ENCODE measurements at regions not wholly inside any gene's neighbourhood (a gene's known extent, or its start where the extent isn't known, plus 50 kb on each side); places are given as distances from the start of the nearest gene placed in this dataset.

DNA sequence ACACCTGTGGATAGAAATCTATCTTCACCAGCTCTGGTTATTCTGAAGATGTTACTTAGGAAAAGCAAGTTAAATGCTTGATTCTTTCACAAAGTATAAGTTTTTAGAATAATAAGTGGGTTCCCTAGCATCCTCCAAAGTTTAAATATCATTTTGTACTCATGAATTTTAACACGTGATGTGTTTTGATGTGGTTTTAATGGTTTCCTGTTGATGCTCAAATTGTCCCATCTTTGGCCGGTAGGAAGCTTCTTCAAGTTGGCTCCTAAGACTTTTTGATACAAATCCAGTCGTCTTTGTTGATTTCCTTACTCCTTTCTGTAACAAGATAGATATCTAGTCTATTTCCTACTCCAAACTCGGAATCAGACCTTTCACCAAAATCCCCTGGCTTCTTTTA lies 94.5 kb upstream of the STXBP5 start:
- no peaks in the 10 kb centered on the region for H3K27me3 ChIP-seq (ENCODE audit: control insufficient read depth in 2 of 2, insufficient read depth in 2 of 2, low read length in 2 of 2)
- no peaks in the 10 kb centered on the region for H3K9me3 ChIP-seq (ENCODE audit: control insufficient read depth in 2 of 3, low read length in 3 of 3)
- peak in 7 of 9 donors; percentile 42 to 76 (median 72) for DNase-seq
- ATAC-seq = peak; percentile 22
- H3K4me3 ChIP-seq (ENCODE audit: low read length) = peak overlapping the region; percentile 5
- no peaks in the 10 kb centered on the region for H3K36me3 ChIP-seq (ENCODE audit: control insufficient read depth in 2 of 3, insufficient read depth in 3 of 3, low read length in 3 of 3)
- Mint-ChIP-seq H3K9me3 (peaks cover 0 to 2% (median 0%) of the 10 kb centered on the region in 11 donors), H3K36me3 (peaks cover 0 to 4% (median 0%) of the 10 kb centered on the region in 5 donors), H3K27me3 (no peaks in the 10 kb centered on the region), H3K27ac (peak overlapping the region in 8 of 9 donors; percentile 42 to 91 (median 76)), H3K4me3 (peak overlapping the region in 9 of 10 donors; percentile 34 to 89 (median 65)), H3K4me1 (peaks cover 24 to 71% (median 51%) of the 10 kb centered on the region in 7 donors)
- intact Hi-C loops (cut with micrococcal nuclease) = loop anchor here (1.0 to 10.0 kb wide), 4 partner anchors 93 to 1375 kb away; partner anchors contain the start of gene EPM2A (in 1 of the 2)
- CTCF ChIA-PET = no interaction called here
- POLR2A ChIA-PET = no interaction called here
- peaks cover 20 to 35% of the 10 kb centered on the region in 2 donors for H3K4me1 ChIP-seq (ENCODE audit: control insufficient read depth in 2 of 2, insufficient read depth in 2 of 2, low read length in 2 of 2)
- H3K27ac ChIP-seq (ENCODE audit: low read depth, low read length) = no peak overlapping the region

GRCh38 chr6:147116056-147116455 lies 88.2 kb upstream of the STXBP5 start:
- Histone ChIP-seq H3K36me3 (ENCODE audit: control insufficient read depth in 2 of 3, insufficient read depth in 3 of 3, low read length in 3 of 3) (no peaks in the 10 kb centered on the region), H3K4me3 (ENCODE audit: low read length) (no peak overlapping the region), H3K4me1 (ENCODE audit: control insufficient read depth in 2 of 2, insufficient read depth in 2 of 2, low read length in 2 of 2) (no peaks in the 10 kb centered on the region), H3K27ac (ENCODE audit: low read depth, low read length) (no peak overlapping the region), H3K9me3 (ENCODE audit: control insufficient read depth in 2 of 3, low read length in 3 of 3) (no peaks in the 10 kb centered on the region), H3K27me3 (ENCODE audit: control insufficient read depth in 2 of 2, insufficient read depth in 2 of 2, low read length in 2 of 2) (no peaks in the 10 kb centered on the region)
- H3K4me1 Mint-ChIP-seq = peaks cover 0 to 23% (median 7%) of the 10 kb centered on the region in 7 donors
- intact Hi-C loops (cut with micrococcal nuclease) = loop anchor here in 1 of 2 donors (10.0 kb wide), 1 partner anchor 1381 kb away; the partner anchor contains the start of gene EPM2A
- no peak for DNase-seq
- H3K9me3 Mint-ChIP-seq = peaks cover 0 to 31% (median 10%) of the 10 kb centered on the region in 11 donors
- peaks cover 0 to 17% (median 3%) of the 10 kb centered on the region in 5 donors for H3K36me3 Mint-ChIP-seq
- H3K4me3 Mint-ChIP-seq = no peak overlapping the region
- ChIA-PET POLR2A (no interaction called here), CTCF (no interaction called here)
- no peak overlapping the region for H3K27ac Mint-ChIP-seq
- peaks cover 0 to 4% (median 0%) of the 10 kb centered on the region in 5 donors for H3K27me3 Mint-ChIP-seq
- no peak for ATAC-seq

DNA sequence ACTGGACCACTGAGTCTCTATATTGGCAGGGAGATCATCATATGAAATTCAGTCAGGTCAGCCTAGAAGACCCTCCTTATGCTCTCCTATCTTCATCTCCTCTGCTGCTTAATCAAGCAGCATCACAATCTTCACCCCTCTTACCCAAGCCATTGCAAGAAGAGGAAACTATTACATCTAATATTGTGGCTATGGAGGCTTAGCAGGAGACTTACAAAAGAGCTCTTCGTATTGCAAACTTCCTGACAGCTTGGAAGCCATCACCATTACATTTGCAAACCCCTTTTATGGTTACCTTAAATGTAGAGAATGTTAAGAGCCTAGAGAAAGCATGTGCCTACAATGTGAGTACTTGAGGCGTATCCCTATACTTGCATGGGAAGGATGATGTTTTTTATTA lies 87.2 kb upstream of the STXBP5 start:
- Mint-ChIP-seq H3K4me1 (peaks cover 0 to 15% (median 2%) of the 10 kb centered on the region in 7 donors), H3K27me3 (peaks cover 0 to 4% (median 0%) of the 10 kb centered on the region in 5 donors), H3K9me3 (peaks cover 0 to 31% (median 10%) of the 10 kb centered on the region in 11 donors), H3K4me3 (no peak overlapping the region), H3K27ac (no peak overlapping the region), H3K36me3 (peaks cover 0 to 17% (median 3%) of the 10 kb centered on the region in 5 donors)
- intact Hi-C loops (cut with micrococcal nuclease) = loop anchor here in 1 of 2 donors (10.0 kb wide), 1 partner anchor 1382 kb away; the partner anchor contains the start of gene EPM2A
- Histone ChIP-seq H3K9me3 (ENCODE audit: control insufficient read depth in 2 of 3, low read length in 3 of 3) (no peaks in the 10 kb centered on the region), H3K27me3 (ENCODE audit: control insufficient read depth in 2 of 2, insufficient read depth in 2 of 2, low read length in 2 of 2) (no peaks in the 10 kb centered on the region), H3K4me3 (ENCODE audit: low read length) (no peak overlapping the region), H3K36me3 (ENCODE audit: control insufficient read depth in 2 of 3, insufficient read depth in 3 of 3, low read length in 3 of 3) (no peaks in the 10 kb centered on the region), H3K27ac (ENCODE audit: low read depth, low read length) (no peak overlapping the region), H3K4me1 (ENCODE audit: control insufficient read depth in 2 of 2, insufficient read depth in 2 of 2, low read length in 2 of 2) (no peaks in the 10 kb centered on the region)
- no peak for ATAC-seq
- no peak for DNase-seq
- ChIA-PET CTCF (no interaction called here), POLR2A (interaction anchor here (0.5 kb wide), 1 partner anchor 8 kb away, joined by 3 read pairs; no protein-coding TSS in a partner anchor)

- H3K27me3 Mint-ChIP-seq = peaks cover 0 to 4% (median 0%) of the 10 kb centered on the region in 5 donors
- POLR2A ChIA-PET = no interaction called here
- DNase-seq = no peak
These were observed 86.6 kb upstream of the STXBP5 start for GRCh38 chr6:147117580-147117979.

GRCh38 chr6:147119310-147119709 lies 84.9 kb upstream of the STXBP5 start:
- ChIA-PET CTCF (no interaction called here), POLR2A (no interaction called here)
- Mint-ChIP-seq H3K9me3 (peaks cover 0 to 31% (median 10%) of the 10 kb centered on the region in 11 donors), H3K4me1 (peaks cover 0 to 2% (median 0%) of the 10 kb centered on the region in 7 donors), H3K27ac (no peak overlapping the region), H3K4me3 (peak overlapping the region in 1 of 10 donors; percentile 5), H3K36me3 (peaks cover 0 to 17% (median 3%) of the 10 kb centered on the region in 5 donors), H3K27me3 (peaks cover 0 to 4% (median 2%) of the 10 kb centered on the region in 5 donors)
- Histone ChIP-seq H3K36me3 (ENCODE audit: control insufficient read depth in 2 of 3, insufficient read depth in 3 of 3, low read length in 3 of 3) (no peaks in the 10 kb centered on the region), H3K4me3 (ENCODE audit: low read length) (no peak overlapping the region), H3K27ac (ENCODE audit: low read depth, low read length) (no peak overlapping the region), H3K27me3 (ENCODE audit: control insufficient read depth in 2 of 2, insufficient read depth in 2 of 2, low read length in 2 of 2) (no peaks in the 10 kb centered on the region), H3K4me1 (ENCODE audit: control insufficient read depth in 2 of 2, insufficient read depth in 2 of 2, low read length in 2 of 2) (no peaks in the 10 kb centered on the region), H3K9me3 (ENCODE audit: control insufficient read depth in 2 of 3, low read length in 3 of 3) (no peaks in the 10 kb centered on the region)
- DNase-seq (no peak), ATAC-seq (no peak)
- intact Hi-C loops (cut with micrococcal nuclease) = loop anchor here in 1 of 2 donors (10.0 kb wide), 1 partner anchor 1385 kb away; the partner anchor contains the start of gene EPM2A

More at GRCh38 chr6:147117580-147117979, 86.6 kb upstream of the STXBP5 start:
- Mint-ChIP-seq H3K4me1 (peaks cover 0 to 12% (median 1%) of the 10 kb centered on the region in 7 donors), H3K9me3 (peaks cover 0 to 31% (median 10%) of the 10 kb centered on the region in 11 donors), H3K4me3 (no peak overlapping the region), H3K36me3 (peaks cover 0 to 17% (median 3%) of the 10 kb centered on the region in 5 donors), H3K27ac (no peak overlapping the region)
- CTCF ChIA-PET = no interaction called here
- intact Hi-C loops (cut with micrococcal nuclease) = loop anchor here in 1 of 2 donors (10.0 kb wide), 1 partner anchor 1383 kb away; the partner anchor contains the start of gene EPM2A
- ATAC-seq = no peak
- Histone ChIP-seq H3K9me3 (ENCODE audit: control insufficient read depth in 2 of 3, low read length in 3 of 3) (no peaks in the 10 kb centered on the region), H3K4me1 (ENCODE audit: control insufficient read depth in 2 of 2, insufficient read depth in 2 of 2, low read length in 2 of 2) (no peaks in the 10 kb centered on the region), H3K27ac (ENCODE audit: low read depth, low read length) (no peak overlapping the region), H3K4me3 (ENCODE audit: low read length) (no peak overlapping the region), H3K36me3 (ENCODE audit: control insufficient read depth in 2 of 3, insufficient read depth in 3 of 3, low read length in 3 of 3) (no peaks in the 10 kb centered on the region), H3K27me3 (ENCODE audit: control insufficient read depth in 2 of 2, insufficient read depth in 2 of 2, low read length in 2 of 2) (no peaks in the 10 kb centered on the region)

DNA sequence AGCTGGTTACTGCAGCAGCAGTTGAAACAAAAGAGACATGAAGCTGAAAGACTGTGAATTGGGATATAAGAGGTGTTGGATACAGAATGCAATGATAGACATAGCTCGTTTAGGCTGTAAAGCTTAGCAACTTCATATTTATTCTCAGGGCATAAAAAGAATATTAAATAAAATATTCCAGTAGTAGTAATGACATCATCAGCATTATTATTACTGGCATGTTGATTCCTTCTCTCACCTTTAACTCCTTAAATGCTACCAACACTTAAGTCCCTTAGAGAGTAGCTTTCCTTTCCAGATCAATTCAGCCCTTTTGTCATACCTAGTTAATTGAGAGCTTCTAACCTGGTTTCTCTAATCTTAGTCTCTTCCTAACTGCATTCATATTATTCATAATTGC lies 81.4 kb upstream of the STXBP5 start:
- ATAC-seq = no peak
- H3K4me1 ChIP-seq (ENCODE audit: control insufficient read depth in 2 of 2, insufficient read depth in 2 of 2, low read length in 2 of 2) = no peaks in the 10 kb centered on the region
- H3K36me3 ChIP-seq (ENCODE audit: control insufficient read depth in 2 of 3, insufficient read depth in 3 of 3, low read length in 3 of 3) = no peaks in the 10 kb centered on the region
- Mint-ChIP-seq H3K27me3 (peaks cover 0 to 5% (median 4%) of the 10 kb centered on the region in 5 donors), H3K4me1 (peaks cover 0 to 2% (median 0%) of the 10 kb centered on the region in 7 donors), H3K27ac (no peak overlapping the region), H3K4me3 (no peak overlapping the region), H3K9me3 (peaks cover 0 to 24% (median 10%) of the 10 kb centered on the region in 11 donors), H3K36me3 (peaks cover 0 to 8% (median 3%) of the 10 kb centered on the region in 5 donors)
- no peak for DNase-seq
- H3K27ac ChIP-seq (ENCODE audit: low read depth, low read length) = no peak overlapping the region
- ChIA-PET CTCF (interaction anchor here (0.9 kb wide), 1 partner anchor 165 kb away, joined by 3 read pairs; no protein-coding TSS in a partner anchor), POLR2A (interaction anchor here (1.2 kb wide), 1 partner anchor 9 kb away, joined by 3 read pairs; no protein-coding TSS in a partner anchor)
- intact Hi-C loops (cut with micrococcal nuclease) = no loop called here
- H3K27me3 ChIP-seq (ENCODE audit: control insufficient read depth in 2 of 2, insufficient read depth in 2 of 2, low read length in 2 of 2) = no peaks in the 10 kb centered on the region
- H3K9me3 ChIP-seq (ENCODE audit: control insufficient read depth in 2 of 3, low read length in 3 of 3) = no peaks in the 10 kb centered on the region
- H3K4me3 ChIP-seq (ENCODE audit: low read length) = no peak overlapping the region
